Right atrium auricular region (tissue), 2 donors: ENCODE measurements at regions not wholly inside any gene's neighbourhood (a gene's known extent, or its start where the extent isn't known, plus 50 kb on each side); places are given as distances from the start of the nearest gene placed in this dataset.

ENCODE experiments used
- DNase-seq: peaks from one replicate; pipeline ENCODE4 v3.0.0-alpha.2; 2019; ENCODE audit warnings: low spot score
- H3K27ac ChIP-seq, 2 donors: fragments of 200-600 bp; sonication (generic); 1 replicate in 1 of 2; 2 replicates in 1 of 2; pipeline ENCODE4 v1.5.1; 2016 to 2019
- H3K27me3 ChIP-seq, 2 donors: fragments of 200-600 bp; sonication (generic); one replicate each; pipeline versions ENCODE4 v1.5.1 to v1.6.0; 2017 to 2019
- H3K36me3 ChIP-seq: fragments of 200-600 bp; sonication (generic); one replicate; pipeline ENCODE4 v1.5.1; 2016
- H3K4me1 ChIP-seq, 2 donors: fragments of 200-600 bp; sonication (generic); one replicate each; pipeline versions ENCODE4 v1.5.1 to v1.6.0; 2017 to 2019
- H3K4me3 ChIP-seq, 2 donors: fragments of 200-600 bp; sonication (generic); 1 replicate in 1 of 2; 2 replicates in 1 of 2; pipeline ENCODE4 v1.5.1; 2017 to 2019; ENCODE audit warnings: mild to moderate bottlenecking in 1 of 2, moderate library complexity in 1 of 2
- H3K9me3 ChIP-seq, 2 donors: fragments of 200-600 bp; sonication (generic); one replicate each; pipeline ENCODE4 v1.5.1; 2019
- TF ChIP-seq, protein P1 (sequence below), 2 donors: fragments of 200-600 bp; sonication (generic); IDR thresholded peaks; one replicate each; pipeline ENCODE4 v1.5.1; 2019; ENCODE audit warnings: antibody characterized with exemption in 2 of 2

DNA sequence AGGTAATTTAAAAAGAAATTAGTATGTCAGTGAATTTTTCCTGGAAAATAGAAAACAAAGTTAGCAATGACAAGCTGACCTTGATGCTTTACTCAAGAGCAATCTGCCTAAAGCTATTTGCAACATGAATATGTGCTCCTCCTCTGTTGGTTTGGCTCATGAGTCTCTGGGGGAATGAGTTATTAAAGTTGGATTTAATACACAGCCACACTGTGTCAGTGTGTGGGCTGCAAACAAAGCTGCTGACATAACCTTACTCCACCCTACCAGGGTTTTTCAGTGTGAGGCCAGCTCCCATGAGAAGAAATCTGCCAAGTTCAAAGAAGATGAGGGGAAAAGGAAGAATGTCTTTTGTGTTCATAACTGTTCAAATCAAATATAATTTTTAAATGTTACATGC, 280.5 kb downstream of the TLL1 start:
- Histone ChIP-seq H3K9me3 (no peaks in the 10 kb centered on the region), H3K27me3 (no peaks in the 10 kb centered on the region), H3K36me3 (no peaks in the 10 kb centered on the region), H3K27ac (no peak overlapping the region), H3K4me1 (no peaks in the 10 kb centered on the region), H3K4me3 (no peak overlapping the region)
- TF ChIP-seq, protein P1, sequence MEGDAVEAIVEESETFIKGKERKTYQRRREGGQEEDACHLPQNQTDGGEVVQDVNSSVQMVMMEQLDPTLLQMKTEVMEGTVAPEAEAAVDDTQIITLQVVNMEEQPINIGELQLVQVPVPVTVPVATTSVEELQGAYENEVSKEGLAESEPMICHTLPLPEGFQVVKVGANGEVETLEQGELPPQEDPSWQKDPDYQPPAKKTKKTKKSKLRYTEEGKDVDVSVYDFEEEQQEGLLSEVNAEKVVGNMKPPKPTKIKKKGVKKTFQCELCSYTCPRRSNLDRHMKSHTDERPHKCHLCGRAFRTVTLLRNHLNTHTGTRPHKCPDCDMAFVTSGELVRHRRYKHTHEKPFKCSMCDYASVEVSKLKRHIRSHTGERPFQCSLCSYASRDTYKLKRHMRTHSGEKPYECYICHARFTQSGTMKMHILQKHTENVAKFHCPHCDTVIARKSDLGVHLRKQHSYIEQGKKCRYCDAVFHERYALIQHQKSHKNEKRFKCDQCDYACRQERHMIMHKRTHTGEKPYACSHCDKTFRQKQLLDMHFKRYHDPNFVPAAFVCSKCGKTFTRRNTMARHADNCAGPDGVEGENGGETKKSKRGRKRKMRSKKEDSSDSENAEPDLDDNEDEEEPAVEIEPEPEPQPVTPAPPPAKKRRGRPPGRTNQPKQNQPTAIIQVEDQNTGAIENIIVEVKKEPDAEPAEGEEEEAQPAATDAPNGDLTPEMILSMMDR (IDR thresholded peaks at IDR 0.05) = no peak
- DNase-seq = no peak

DNA sequence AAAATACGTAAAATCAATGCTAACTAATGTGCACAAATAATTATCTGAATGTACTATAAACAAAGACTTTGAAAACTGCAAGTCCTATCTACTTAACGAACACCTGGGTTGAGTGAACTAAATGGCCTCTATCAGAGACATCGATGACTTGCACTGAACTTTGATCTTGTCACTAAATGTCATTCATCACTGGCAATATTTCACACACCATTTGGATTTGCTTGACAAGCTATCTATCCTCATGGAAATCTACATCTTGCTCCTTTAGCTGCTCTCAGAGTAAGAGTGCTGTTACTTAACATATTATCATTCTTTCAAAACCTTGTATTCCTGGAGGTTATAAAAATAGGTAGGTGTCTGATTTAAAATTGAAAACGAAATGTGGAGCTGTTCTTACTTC, 289.3 kb downstream of the TLL1 start:
- H3K36me3 ChIP-seq = no peaks in the 10 kb centered on the region
- no peak overlapping the region for H3K4me3 ChIP-seq
- no peak for DNase-seq
- H3K9me3 ChIP-seq = peaks cover 0 to 9% of the 10 kb centered on the region in 2 donors
- no peaks in the 10 kb centered on the region for H3K27me3 ChIP-seq
- H3K4me1 ChIP-seq = no peaks in the 10 kb centered on the region
- TF ChIP-seq, protein P1 (IDR thresholded peaks at IDR 0.05) = no peak
- H3K27ac ChIP-seq = no peak overlapping the region

DNA sequence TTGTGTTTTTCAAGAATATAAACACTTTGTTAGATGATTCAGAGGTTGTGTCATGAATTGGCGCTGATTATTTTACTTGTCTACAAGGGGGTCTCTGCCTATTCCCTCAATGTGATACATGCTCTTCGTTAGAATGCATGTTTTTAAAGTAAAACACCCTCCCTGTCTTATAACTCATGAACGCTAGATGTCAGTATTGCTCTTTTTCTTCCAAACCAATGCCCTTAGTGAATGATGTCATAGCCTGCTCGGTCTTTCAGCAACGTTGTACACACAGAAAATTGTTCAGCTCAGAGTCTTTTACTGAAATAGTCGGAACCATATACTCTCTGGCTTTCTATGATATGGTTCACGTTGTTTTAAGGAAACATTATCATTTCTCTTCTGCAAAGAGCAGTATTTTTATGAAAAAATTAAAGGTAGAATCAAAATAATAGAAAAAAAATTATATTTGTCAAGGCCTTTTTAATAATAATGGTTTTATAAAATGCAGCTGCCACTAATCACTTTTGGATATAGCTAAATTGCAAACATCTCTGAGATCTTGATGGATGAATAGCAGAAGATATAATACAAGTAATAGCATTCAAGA, 292.9 kb downstream of the TLL1 start:
- Histone ChIP-seq H3K27me3 (no peaks in the 10 kb centered on the region), H3K27ac (no peak overlapping the region), H3K36me3 (no peaks in the 10 kb centered on the region), H3K4me3 (no peak overlapping the region), H3K4me1 (no peaks in the 10 kb centered on the region), H3K9me3 (no peaks in the 10 kb centered on the region)
- TF ChIP-seq, protein P1 (IDR thresholded peaks at IDR 0.05) = peak; percentile 48 to 79
- DNase-seq = no peak

DNA sequence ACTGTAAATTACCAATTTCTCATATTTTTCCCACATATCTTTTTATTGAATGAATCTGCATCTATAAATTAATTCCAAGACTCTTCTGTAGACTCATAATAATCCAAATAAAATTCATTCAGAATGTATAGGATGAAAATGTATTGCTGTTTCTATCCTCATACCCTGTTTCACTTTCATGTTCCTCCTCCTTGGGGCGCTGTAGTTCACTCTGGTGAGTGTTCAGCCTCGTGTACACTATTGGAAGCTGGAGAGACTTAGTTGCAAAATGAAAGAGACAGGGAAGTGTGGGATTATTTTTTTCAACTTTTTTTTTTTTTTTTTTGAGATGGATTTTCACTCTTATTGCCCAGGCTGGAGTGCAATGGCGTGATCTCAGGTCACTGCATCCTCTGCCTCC, 296.1 kb downstream of the TLL1 start:
- no peak overlapping the region for H3K4me3 ChIP-seq
- H3K27ac ChIP-seq = no peak overlapping the region
- no peak for DNase-seq
- TF ChIP-seq, protein P1 (IDR thresholded peaks at IDR 0.05) = no peak
- H3K9me3 ChIP-seq = peaks cover 0 to 12% of the 10 kb centered on the region in 2 donors
- H3K27me3 ChIP-seq = no peaks in the 10 kb centered on the region
- H3K36me3 ChIP-seq = no peaks in the 10 kb centered on the region
- no peaks in the 10 kb centered on the region for H3K4me1 ChIP-seq

DNA sequence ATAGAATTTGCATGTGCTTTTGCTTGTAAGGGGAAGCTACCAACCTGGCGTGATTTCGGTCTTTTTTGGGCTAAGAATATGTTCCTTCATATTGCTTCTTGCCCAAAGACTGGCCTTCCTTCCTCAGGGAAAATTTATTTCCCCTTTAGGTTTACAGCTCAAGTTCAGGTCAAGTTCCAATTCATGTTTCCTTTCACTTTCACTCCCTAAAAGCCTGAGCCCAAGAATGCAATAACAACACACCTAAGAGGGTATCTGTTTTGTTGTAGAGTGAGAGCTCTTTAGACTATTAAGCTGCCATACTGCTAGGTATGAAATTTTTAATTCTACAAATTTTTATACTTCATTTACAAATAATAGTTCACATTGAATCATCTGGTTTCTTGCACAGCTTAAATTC, 299.6 kb downstream of the TLL1 start:
- Histone ChIP-seq H3K27ac (no peak overlapping the region), H3K27me3 (no peaks in the 10 kb centered on the region)
- TF ChIP-seq, protein P1 (IDR thresholded peaks at IDR 0.05) = no peak

More for the DNA sequence above, 299.6 kb downstream of the TLL1 start:
- H3K36me3 ChIP-seq = no peaks in the 10 kb centered on the region
- H3K9me3 ChIP-seq = peaks cover 0 to 12% of the 10 kb centered on the region in 2 donors
- DNase-seq = no peak
- no peaks in the 10 kb centered on the region for H3K4me1 ChIP-seq
- H3K4me3 ChIP-seq = no peak overlapping the region
